ENCODE measurements at regions not wholly inside any gene's neighbourhood (a gene's known extent, or its start where the extent isn't known, plus 50 kb on each side); places are given as distances from the start of the nearest gene placed in this dataset.

DNA sequence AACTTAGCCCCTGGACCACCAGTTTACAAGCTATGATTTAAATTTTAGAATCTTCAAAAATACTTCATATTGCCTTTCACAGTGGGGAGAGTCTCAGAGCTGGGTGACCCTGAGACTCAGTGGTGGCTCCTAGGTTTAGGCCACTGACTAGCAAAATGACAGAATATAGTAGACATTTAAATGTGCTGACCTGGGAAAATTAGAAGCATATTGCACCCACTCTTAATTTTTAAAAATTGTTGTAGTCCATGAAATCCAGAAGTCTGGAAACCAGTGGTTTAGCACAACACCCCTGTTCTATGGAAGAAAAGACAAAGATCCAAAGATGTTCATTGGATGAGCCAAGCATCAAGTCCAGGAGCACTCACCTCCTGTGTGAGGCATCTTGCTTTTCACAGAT is 75.0 kb upstream of the PAPPA start:
- no peak overlapping the region for H2AFZ ChIP-seq
- no peaks in the 10 kb centered on the region for H3K4me1 ChIP-seq (ENCODE audit: insufficient read depth)
- H3K4me2 ChIP-seq, result no peak overlapping the region
- no peaks in the 10 kb centered on the region for H3K79me2 ChIP-seq
- no peaks in the 10 kb centered on the region for H3K27me3 ChIP-seq
- H4K20me1 ChIP-seq (ENCODE audit: insufficient read depth, poor library complexity, severe bottlenecking), result no peaks in the 10 kb centered on the region
- H3K9me2 ChIP-seq (replicated peaks; ENCODE audit: insufficient read depth), result no peaks in the 10 kb centered on the region
- H3K36me3 ChIP-seq (replicated peaks; ENCODE audit: insufficient read depth, low read depth), result no peaks in the 10 kb centered on the region
- H3K27ac ChIP-seq, result no peak overlapping the region
- H3K9me3 ChIP-seq (ENCODE audit: low read depth), result no peaks in the 10 kb centered on the region
- no peak overlapping the region for H3K4me3 ChIP-seq
- DNase-seq (ENCODE audit: low spot score), result no peak
- TF ChIP-seq CTCF (IDR thresholded peaks at IDR 0.05; ENCODE audit: poor library complexity) (no peak), EZH2 (IDR thresholded peaks at IDR 0.05; ENCODE audit: borderline replicate concordance) (no peak), EZH2phosphoT487 (IDR thresholded peaks at IDR 0.05; ENCODE audit: low read depth, severe bottlenecking, unreplicated experiment) (no peak)

DNA sequence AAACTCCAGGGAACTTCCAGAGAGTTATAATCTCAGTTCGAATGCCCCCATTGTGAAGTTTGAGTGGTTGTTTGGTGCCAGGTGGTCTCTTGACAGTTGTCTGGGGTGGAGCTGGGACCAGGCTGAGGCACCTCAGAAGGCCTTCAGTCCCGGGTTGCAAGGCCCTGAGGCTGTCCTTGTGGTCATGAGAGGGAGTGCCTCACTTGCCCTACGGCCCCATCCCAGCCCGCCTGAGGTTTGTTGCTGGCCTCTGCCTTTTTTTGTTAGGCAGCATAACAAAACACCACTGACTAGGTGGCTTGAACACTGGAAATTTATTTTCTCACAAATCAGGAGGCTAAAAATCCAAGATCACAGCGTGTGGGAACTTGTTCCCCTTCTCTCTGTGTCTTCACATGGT is 73.0 kb upstream of the PAPPA start:
- no peak overlapping the region for H3K4me2 ChIP-seq
- WGBS (ENCODE audit: low lambda C conversion rate, missing lambda C conversion rate), result 74% methylated on average over 5 of the region's 5 CpGs
- H3K27ac ChIP-seq, result no peak overlapping the region
- no peak overlapping the region for H3K4me3 ChIP-seq
- H4K20me1 ChIP-seq (ENCODE audit: insufficient read depth, poor library complexity, severe bottlenecking), result no peaks in the 10 kb centered on the region
- no peak for DNase-seq (ENCODE audit: low spot score)
- H2AFZ ChIP-seq, result no peak overlapping the region
- no peak for TF ChIP-seq EZH2phosphoT487 (IDR thresholded peaks at IDR 0.05; ENCODE audit: low read depth, severe bottlenecking, unreplicated experiment)
- TF ChIP-seq CTCF (IDR thresholded peaks at IDR 0.05; ENCODE audit: poor library complexity), result no peak
- TF ChIP-seq EZH2 (IDR thresholded peaks at IDR 0.05; ENCODE audit: borderline replicate concordance), result no peak
- no peaks in the 10 kb centered on the region for H3K79me2 ChIP-seq
- H3K36me3 ChIP-seq (replicated peaks; ENCODE audit: insufficient read depth, low read depth), result no peaks in the 10 kb centered on the region
- H3K9me2 ChIP-seq (replicated peaks; ENCODE audit: insufficient read depth), result no peaks in the 10 kb centered on the region
- H3K4me1 ChIP-seq (ENCODE audit: insufficient read depth), result no peaks in the 10 kb centered on the region
- H3K9me3 ChIP-seq (ENCODE audit: low read depth), result no peaks in the 10 kb centered on the region
- H3K27me3 ChIP-seq, result no peaks in the 10 kb centered on the region

DNA sequence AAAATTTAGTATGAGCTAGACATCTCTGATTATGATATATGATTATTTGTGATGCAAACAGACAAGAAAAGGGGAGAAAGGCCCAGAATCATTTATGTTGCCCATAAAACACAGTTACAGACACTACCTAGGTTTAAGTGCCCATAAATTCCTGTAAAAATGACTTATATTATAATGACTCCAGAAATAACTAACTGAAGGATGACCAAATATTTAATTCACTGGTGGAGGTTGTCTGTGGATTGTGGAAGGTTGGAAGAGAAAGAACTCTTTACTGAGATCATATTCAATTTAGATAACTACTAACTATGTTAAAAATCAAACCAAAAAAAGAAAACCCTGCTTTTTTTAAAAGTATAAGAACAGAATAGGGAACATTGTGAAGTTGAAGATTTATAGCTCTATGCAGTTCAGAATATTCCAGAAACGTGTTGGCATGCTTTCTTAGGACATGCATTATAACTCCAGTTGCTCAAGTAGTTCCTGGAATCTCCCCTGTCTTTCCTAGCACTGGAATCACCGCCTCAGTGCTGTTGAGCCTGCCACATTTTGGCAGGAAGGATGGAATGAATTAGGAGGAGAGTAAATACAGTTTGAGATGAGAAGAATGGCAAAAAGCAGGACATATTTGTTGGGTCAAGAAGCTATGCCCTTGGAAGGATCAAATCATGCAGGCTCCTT is 72.0 kb upstream of the PAPPA start:
- Histone ChIP-seq H3K4me2 (no peak overlapping the region), H4K20me1 (ENCODE audit: insufficient read depth, poor library complexity, severe bottlenecking) (no peaks in the 10 kb centered on the region), H3K27me3 (no peaks in the 10 kb centered on the region), H3K9me3 (ENCODE audit: low read depth) (no peaks in the 10 kb centered on the region), H2AFZ (no peak overlapping the region), H3K79me2 (no peaks in the 10 kb centered on the region), H3K4me3 (no peak overlapping the region), H3K36me3 (replicated peaks; ENCODE audit: insufficient read depth, low read depth) (no peaks in the 10 kb centered on the region), H3K27ac (no peak overlapping the region), H3K9me2 (replicated peaks; ENCODE audit: insufficient read depth) (no peaks in the 10 kb centered on the region), H3K4me1 (ENCODE audit: insufficient read depth) (no peaks in the 10 kb centered on the region)
- TF ChIP-seq EZH2phosphoT487 (IDR thresholded peaks at IDR 0.05; ENCODE audit: low read depth, severe bottlenecking, unreplicated experiment), result no peak
- TF ChIP-seq EZH2 (IDR thresholded peaks at IDR 0.05; ENCODE audit: borderline replicate concordance), result no peak
- no peak for TF ChIP-seq CTCF (IDR thresholded peaks at IDR 0.05; ENCODE audit: poor library complexity)
- DNase-seq (ENCODE audit: low spot score), result peak; percentile 7
- 53% methylated on average over 2 of the region's 2 CpGs for WGBS (ENCODE audit: low lambda C conversion rate, missing lambda C conversion rate)
